IgD-negative memory B cell (primary cell): ENCODE measurements at regions not wholly inside any gene's neighbourhood (a gene's known extent, or its start where the extent isn't known, plus 50 kb on each side); places are given as distances from the start of the nearest gene placed in this dataset.
A peak's percentile ranks its signal among the peaks of the same experiment; 100 is the strongest.

ENCODE experiments used
- H3K27ac Mint-ChIP-seq, 3 donors: one replicate each; pipeline ENCODE4 v1.8.0; 2020 to 2022; ENCODE audit warnings: mild to moderate bottlenecking in 3 of 3, mixed read lengths in 3 of 3, moderate library complexity in 1 of 3
- H3K27me3 Mint-ChIP-seq: one replicate; pipeline ENCODE4 v1.8.0; 2021; ENCODE audit warnings: mixed read lengths
- H3K36me3 Mint-ChIP-seq: one replicate; pipeline ENCODE4 v1.8.0; 2020; ENCODE audit warnings: mild to moderate bottlenecking, mixed read lengths
- H3K4me1 Mint-ChIP-seq, 3 donors: one replicate each; pipeline ENCODE4 v1.8.0; 2020 to 2022; ENCODE audit warnings: mixed read lengths in 3 of 3, mild to moderate bottlenecking in 1 of 3
- H3K4me3 Mint-ChIP-seq, 4 donors: one replicate each; pipeline ENCODE4 v1.8.0; 2020 to 2022; ENCODE audit warnings: mild to moderate bottlenecking in 4 of 4, mixed read lengths in 4 of 4, moderate library complexity in 3 of 4
- H3K9me3 Mint-ChIP-seq, 3 donors: one replicate each; pipeline ENCODE4 v1.8.0; 2020 to 2021; ENCODE audit warnings: mixed read lengths in 3 of 3, mild to moderate bottlenecking in 1 of 3

GRCh38 chr2:206368484-206368883 is 74.8 kb upstream of the ADAM23 start:
- peaks cover 2 to 7% (median 7%) of the 10 kb centered on the region in 3 donors for H3K9me3 Mint-ChIP-seq
- no peak overlapping the region for H3K27ac Mint-ChIP-seq
- peaks cover 0 to 10% (median 4%) of the 10 kb centered on the region in 3 donors for H3K4me1 Mint-ChIP-seq
- H3K36me3 Mint-ChIP-seq: peaks cover 2% of the 10 kb centered on the region
- peaks cover 2% of the 10 kb centered on the region for H3K27me3 Mint-ChIP-seq
- no peak overlapping the region for H3K4me3 Mint-ChIP-seq

GRCh38 chr2:206368933-206369569 is 74.3 kb upstream of the ADAM23 start:
- Mint-ChIP-seq H3K9me3 (peaks cover 2 to 7% (median 7%) of the 10 kb centered on the region in 3 donors), H3K4me1 (peaks cover 0 to 10% (median 4%) of the 10 kb centered on the region in 3 donors), H3K27me3 (peaks cover 2% of the 10 kb centered on the region), H3K4me3 (peak overlapping the region in 1 of 4 donors; percentile 10), H3K27ac (no peak overlapping the region), H3K36me3 (peaks cover 2% of the 10 kb centered on the region)

- Mint-ChIP-seq H3K27ac (no peak overlapping the region), H3K27me3 (peaks cover 3% of the 10 kb centered on the region), H3K9me3 (peaks cover 7 to 19% (median 18%) of the 10 kb centered on the region in 3 donors), H3K4me1 (no peaks in the 10 kb centered on the region), H3K36me3 (peaks cover 2% of the 10 kb centered on the region), H3K4me3 (no peak overlapping the region)
These were observed 67.4 kb upstream of the ADAM23 start for GRCh38 chr2:206375956-206376355.

- Mint-ChIP-seq H3K4me1 (no peaks in the 10 kb centered on the region), H3K4me3 (no peak overlapping the region), H3K36me3 (no peaks in the 10 kb centered on the region), H3K9me3 (peaks cover 5 to 17% (median 14%) of the 10 kb centered on the region in 3 donors), H3K27me3 (peaks cover 3% of the 10 kb centered on the region), H3K27ac (no peak overlapping the region)
These were observed 64.5 kb upstream of the ADAM23 start for GRCh38 chr2:206378835-206379234.

- Mint-ChIP-seq H3K9me3 (peaks cover 5 to 17% (median 16%) of the 10 kb centered on the region in 3 donors), H3K4me3 (no peak overlapping the region), H3K27me3 (peaks cover 4% of the 10 kb centered on the region), H3K4me1 (no peaks in the 10 kb centered on the region), H3K27ac (no peak overlapping the region), H3K36me3 (no peaks in the 10 kb centered on the region)
These were observed 64.1 kb upstream of the ADAM23 start for GRCh38 chr2:206379266-206379665.

- Mint-ChIP-seq H3K27ac (no peak overlapping the region), H3K36me3 (no peaks in the 10 kb centered on the region), H3K27me3 (peaks cover 6% of the 10 kb centered on the region), H3K4me3 (no peak overlapping the region), H3K4me1 (no peaks in the 10 kb centered on the region), H3K9me3 (peaks cover 5 to 18% (median 18%) of the 10 kb centered on the region in 3 donors)
These were observed 63.4 kb upstream of the ADAM23 start for GRCh38 chr2:206379886-206380285.

- H3K4me3 Mint-ChIP-seq: no peak overlapping the region
- H3K9me3 Mint-ChIP-seq: peaks cover 0 to 13% (median 5%) of the 10 kb centered on the region in 3 donors
- peaks cover 4% of the 10 kb centered on the region for H3K27me3 Mint-ChIP-seq
- no peaks in the 10 kb centered on the region for H3K36me3 Mint-ChIP-seq
- no peak overlapping the region for H3K27ac Mint-ChIP-seq
- H3K4me1 Mint-ChIP-seq: no peaks in the 10 kb centered on the region
These were observed 61.5 kb upstream of the ADAM23 start for GRCh38 chr2:206381881-206382280.

- Mint-ChIP-seq H3K9me3 (peaks cover 0 to 12% (median 5%) of the 10 kb centered on the region in 3 donors), H3K27me3 (peaks cover 4% of the 10 kb centered on the region), H3K4me1 (no peaks in the 10 kb centered on the region), H3K27ac (no peak overlapping the region), H3K36me3 (no peaks in the 10 kb centered on the region), H3K4me3 (no peak overlapping the region)
These were observed 59.7 kb upstream of the ADAM23 start for GRCh38 chr2:206383669-206384068.

GRCh38 chr2:206387808-206388207 is 55.5 kb upstream of the ADAM23 start:
- Mint-ChIP-seq H3K4me3 (no peak overlapping the region), H3K27me3 (peaks cover 6% of the 10 kb centered on the region), H3K36me3 (no peaks in the 10 kb centered on the region), H3K27ac (no peak overlapping the region), H3K9me3 (peaks cover 1 to 9% (median 5%) of the 10 kb centered on the region in 3 donors), H3K4me1 (no peaks in the 10 kb centered on the region)

- peaks cover 6% of the 10 kb centered on the region for H3K27me3 Mint-ChIP-seq
- H3K9me3 Mint-ChIP-seq: peaks cover 1 to 9% (median 5%) of the 10 kb centered on the region in 3 donors
These were observed 54.6 kb upstream of the ADAM23 start for GRCh38 chr2:206388698-206389097.

GRCh38 chr2:206389164-206389563 is 54.2 kb upstream of the ADAM23 start:
- Mint-ChIP-seq H3K36me3 (no peaks in the 10 kb centered on the region), H3K4me3 (no peak overlapping the region), H3K27ac (no peak overlapping the region), H3K4me1 (no peaks in the 10 kb centered on the region), H3K27me3 (peaks cover 6% of the 10 kb centered on the region), H3K9me3 (peaks cover 1 to 9% (median 4%) of the 10 kb centered on the region in 3 donors)

More at GRCh38 chr2:206388698-206389097, 54.6 kb upstream of the ADAM23 start:
- Mint-ChIP-seq H3K4me1 (no peaks in the 10 kb centered on the region), H3K36me3 (no peaks in the 10 kb centered on the region), H3K27ac (no peak overlapping the region), H3K4me3 (no peak overlapping the region)

- no peak overlapping the region for H3K27ac Mint-ChIP-seq
- peaks cover 4 to 8% (median 5%) of the 10 kb centered on the region in 3 donors for H3K9me3 Mint-ChIP-seq
- peaks cover 5% of the 10 kb centered on the region for H3K27me3 Mint-ChIP-seq
- no peaks in the 10 kb centered on the region for H3K36me3 Mint-ChIP-seq
- H3K4me3 Mint-ChIP-seq: no peak overlapping the region
- H3K4me1 Mint-ChIP-seq: no peaks in the 10 kb centered on the region
These were observed 53.2 kb upstream of the ADAM23 start for GRCh38 chr2:206390181-206390580.

- Mint-ChIP-seq H3K27me3 (peaks cover 3% of the 10 kb centered on the region), H3K4me3 (no peak overlapping the region), H3K36me3 (no peaks in the 10 kb centered on the region), H3K27ac (no peak overlapping the region), H3K4me1 (no peaks in the 10 kb centered on the region), H3K9me3 (peaks cover 3 to 5% (median 4%) of the 10 kb centered on the region in 3 donors)
These were observed 51.2 kb upstream of the ADAM23 start for GRCh38 chr2:206392118-206392517.
